Esophagus squamous epithelium (tissue), 5 donors: ENCODE measurements at regions not wholly inside any gene's neighbourhood (a gene's known extent, or its start where the extent isn't known, plus 50 kb on each side); places are given as distances from the start of the nearest gene placed in this dataset.

ENCODE experiments used
- DNase-seq: peaks from one replicate; lab custom pipeline; 2025; lab: John Stamatoyannopoulos, UW
- H3K27ac ChIP-seq, 4 donors: fragments of 200-600 bp; sonication (generic); one replicate each; pipeline ENCODE4 v1.5.1; 2016 to 2019; ENCODE audit warnings: mild to moderate bottlenecking in 1 of 4
- H3K27me3 ChIP-seq, 4 donors: fragments of 200-600 bp; sonication (generic); 1 replicate in 3 of 4; 2 replicates in 1 of 4; pipeline versions ENCODE4 v1.5.1 to v1.6.0; 2017 to 2021; ENCODE audit warnings: antibody characterized with exemption in 1 of 4
- H3K36me3 ChIP-seq, 3 donors: fragments of 200-600 bp; sonication (generic); one replicate each; pipeline ENCODE4 v1.5.1; 2016 to 2019
- H3K4me1 ChIP-seq, 3 donors: fragments of 200-600 bp; sonication (generic); one replicate each; pipeline ENCODE4 v1.5.1; 2017 to 2019
- H3K4me3 ChIP-seq, 4 donors: fragments of 200-600 bp; sonication (generic); 1 replicate in 3 of 4; 2 replicates in 1 of 4; pipeline ENCODE4 v1.5.1; 2016 to 2019; ENCODE audit warnings: mild to moderate bottlenecking in 2 of 4, moderate library complexity in 1 of 4
- H3K9me3 ChIP-seq, 3 donors: fragments of 200-600 bp; sonication (generic); one replicate each; pipeline ENCODE4 v1.5.1; 2016 to 2019
- POLR2A ChIP-seq, 4 donors: fragments of 450-650 bp; IDR thresholded peaks; one replicate each; pipeline ENCODE4 v1.6.1; 2017; ENCODE audit warnings: antibody characterized with exemption in 4 of 4, mild to moderate bottlenecking in 4 of 4, moderate library complexity in 3 of 4
- WGBS, 2 donors: methylation state at CpG; one replicate each; pipeline ENCODE4 v1.1.5; 2018; 5-methylcytosine and 5-hydroxymethylcytosine counted together
- intact Hi-C: fragments of 100-400 bp; cut with DNase I; formaldehyde crosslinking; loops from one replicate; pipeline ENCODE4 v1.15.0; 2022
- TF ChIP-seq, protein P1 (sequence below), 6 experiments: fragments of 450-650 bp in 4 of 6; fragments of 200-600 bp in 2 of 6; sonication (generic) in 2 of 6; IDR thresholded peaks; one replicate each; pipeline ENCODE4 v1.5.1; 2016 to 2019; ENCODE audit warnings: antibody characterized with exemption in 6 of 6, mild to moderate bottlenecking in 4 of 6, moderate library complexity in 4 of 6
- donor health status: DM: yes; HTN: yes; CAD: no.

- WGBS, 2 donors: 80 to 94% methylated on average over 1 of the region's 1 CpG
- DNase-seq: no peak
- intact Hi-C loops: no loop called here
- TF ChIP-seq POLR2A (IDR thresholded peaks at IDR 0.05): no peak
- TF ChIP-seq, protein P1, sequence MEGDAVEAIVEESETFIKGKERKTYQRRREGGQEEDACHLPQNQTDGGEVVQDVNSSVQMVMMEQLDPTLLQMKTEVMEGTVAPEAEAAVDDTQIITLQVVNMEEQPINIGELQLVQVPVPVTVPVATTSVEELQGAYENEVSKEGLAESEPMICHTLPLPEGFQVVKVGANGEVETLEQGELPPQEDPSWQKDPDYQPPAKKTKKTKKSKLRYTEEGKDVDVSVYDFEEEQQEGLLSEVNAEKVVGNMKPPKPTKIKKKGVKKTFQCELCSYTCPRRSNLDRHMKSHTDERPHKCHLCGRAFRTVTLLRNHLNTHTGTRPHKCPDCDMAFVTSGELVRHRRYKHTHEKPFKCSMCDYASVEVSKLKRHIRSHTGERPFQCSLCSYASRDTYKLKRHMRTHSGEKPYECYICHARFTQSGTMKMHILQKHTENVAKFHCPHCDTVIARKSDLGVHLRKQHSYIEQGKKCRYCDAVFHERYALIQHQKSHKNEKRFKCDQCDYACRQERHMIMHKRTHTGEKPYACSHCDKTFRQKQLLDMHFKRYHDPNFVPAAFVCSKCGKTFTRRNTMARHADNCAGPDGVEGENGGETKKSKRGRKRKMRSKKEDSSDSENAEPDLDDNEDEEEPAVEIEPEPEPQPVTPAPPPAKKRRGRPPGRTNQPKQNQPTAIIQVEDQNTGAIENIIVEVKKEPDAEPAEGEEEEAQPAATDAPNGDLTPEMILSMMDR (IDR thresholded peaks at IDR 0.05): no peak
- H3K27ac ChIP-seq: no peak overlapping the region
- H3K4me1 ChIP-seq: peaks cover 0 to 2% (median 0%) of the 10 kb centered on the region in 3 donors
- H3K9me3 ChIP-seq: no peaks in the 10 kb centered on the region
- no peak overlapping the region for H3K4me3 ChIP-seq
- H3K36me3 ChIP-seq: no peaks in the 10 kb centered on the region
- no peaks in the 10 kb centered on the region for H3K27me3 ChIP-seq
These were observed 150.4 kb upstream of the HMGN3 start for GRCh38 chr6:79384845-79385244.

DNA sequence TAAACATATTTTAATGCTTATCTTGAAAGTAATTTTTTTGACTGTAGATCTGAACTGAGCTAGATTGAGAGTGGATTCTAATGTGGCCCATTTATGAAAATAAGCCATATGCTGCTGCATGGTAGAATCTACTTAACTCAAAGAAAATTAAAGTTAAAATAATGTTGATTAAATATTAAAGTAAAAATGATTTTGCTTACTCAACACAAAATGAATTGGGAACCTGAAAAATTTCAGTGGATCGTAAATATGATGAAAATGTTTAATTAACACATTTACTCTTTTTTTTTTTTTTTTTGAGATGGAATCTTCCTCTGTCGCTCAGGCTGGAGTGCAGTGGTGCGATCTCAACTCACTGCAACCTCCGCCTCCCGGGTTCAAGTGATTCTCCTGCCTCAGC, 144.5 kb upstream of the HMGN3 start:
- TF ChIP-seq, protein P1 (IDR thresholded peaks at IDR 0.05): no peak
- no peak for TF ChIP-seq POLR2A (IDR thresholded peaks at IDR 0.05)
- Histone ChIP-seq H3K36me3 (no peaks in the 10 kb centered on the region), H3K4me3 (no peak overlapping the region), H3K9me3 (no peaks in the 10 kb centered on the region), H3K27ac (no peak overlapping the region), H3K27me3 (no peaks in the 10 kb centered on the region), H3K4me1 (peaks cover 0 to 10% (median 0%) of the 10 kb centered on the region in 3 donors)
- no peak for DNase-seq
- 94 to 96% methylated on average over 5 of the region's 5 CpGs for WGBS, 2 donors
- intact Hi-C loops: no loop called here

GRCh38 chr6:79377888-79378348, 143.4 kb upstream of the HMGN3 start:
- Histone ChIP-seq H3K36me3 (no peaks in the 10 kb centered on the region), H3K4me3 (no peak overlapping the region), H3K4me1 (peaks cover 0 to 10% (median 0%) of the 10 kb centered on the region in 3 donors), H3K27ac (no peak overlapping the region), H3K27me3 (no peaks in the 10 kb centered on the region), H3K9me3 (no peaks in the 10 kb centered on the region)
- WGBS, 2 donors: 20 to 67% methylated on average over 1 of the region's 1 CpG
- TF ChIP-seq POLR2A (IDR thresholded peaks at IDR 0.05): no peak
- TF ChIP-seq, protein P1 (IDR thresholded peaks at IDR 0.05): no peak
- no peak for DNase-seq
- intact Hi-C loops: no loop called here

DNA sequence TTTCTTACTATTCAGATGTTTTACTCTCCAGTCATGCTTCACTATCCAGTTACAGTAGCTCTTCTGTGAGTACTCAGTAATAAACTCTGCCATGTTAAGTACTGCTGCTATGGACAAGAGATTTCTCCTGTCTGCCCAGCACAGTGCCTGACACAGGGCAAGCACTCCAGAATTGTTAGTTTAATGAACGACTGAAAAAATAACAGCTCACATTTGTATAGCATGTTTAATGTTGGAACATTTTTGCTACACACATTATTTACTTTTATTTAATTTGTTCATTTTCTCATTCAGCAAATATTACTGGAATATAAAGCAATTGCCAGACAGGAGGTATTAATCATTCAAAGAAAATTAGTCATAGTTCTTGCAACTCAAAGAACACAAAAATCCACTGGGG, 142.6 kb upstream of the HMGN3 start:
- 12 to 15% methylated on average over 1 of the region's 1 CpG for WGBS, 2 donors
- H3K27ac ChIP-seq: no peak overlapping the region
- peaks cover 0 to 10% (median 0%) of the 10 kb centered on the region in 3 donors for H3K4me1 ChIP-seq
- no peaks in the 10 kb centered on the region for H3K9me3 ChIP-seq
- DNase-seq: no peak
- no peak overlapping the region for H3K4me3 ChIP-seq
- TF ChIP-seq POLR2A (IDR thresholded peaks at IDR 0.05): no peak
- TF ChIP-seq, protein P1 (IDR thresholded peaks at IDR 0.05): no peak
- H3K27me3 ChIP-seq: no peaks in the 10 kb centered on the region
- no peaks in the 10 kb centered on the region for H3K36me3 ChIP-seq
- intact Hi-C loops: no loop called here

DNA sequence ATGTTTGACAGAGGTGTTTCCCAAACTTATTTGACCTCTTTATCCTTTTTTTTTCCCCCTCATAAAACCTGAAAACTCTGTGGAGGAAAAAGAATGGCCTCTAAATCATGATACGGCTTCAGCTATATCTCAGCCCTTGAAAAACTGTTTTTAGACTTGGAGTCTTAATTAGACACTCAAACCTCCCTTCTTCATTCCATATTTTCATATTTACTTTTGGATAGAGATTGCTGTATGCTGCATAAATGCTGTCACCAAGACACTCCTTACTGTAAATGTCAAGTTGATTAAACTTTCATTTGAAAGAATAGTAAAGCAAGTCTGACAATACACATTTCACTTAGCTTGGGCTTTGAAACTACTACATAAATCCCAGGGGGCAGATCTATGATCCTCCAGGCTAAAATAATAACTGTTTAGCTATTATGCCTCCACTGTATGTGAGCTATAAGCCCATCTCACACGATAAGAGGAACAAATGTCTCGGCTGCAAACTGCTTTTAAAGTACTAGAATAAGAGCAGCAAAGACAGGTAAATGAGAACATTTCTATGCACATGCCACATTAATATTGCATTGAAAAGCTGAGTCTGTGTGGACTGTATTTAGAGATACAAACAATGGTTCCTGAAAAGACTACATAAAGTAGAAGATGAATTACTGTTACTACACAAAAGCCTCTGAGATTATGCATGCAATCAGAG, 141.3 kb upstream of the HMGN3 start:
- Histone ChIP-seq H3K4me1 (peaks cover 0 to 10% (median 0%) of the 10 kb centered on the region in 3 donors), H3K27ac (no peak overlapping the region), H3K27me3 (no peaks in the 10 kb centered on the region), H3K36me3 (no peaks in the 10 kb centered on the region), H3K9me3 (no peaks in the 10 kb centered on the region), H3K4me3 (no peak overlapping the region)
- intact Hi-C loops: no loop called here
- TF ChIP-seq, protein P1 (IDR thresholded peaks at IDR 0.05): no peak
- TF ChIP-seq POLR2A (IDR thresholded peaks at IDR 0.05): no peak
- 68 to 81% methylated on average over 3 of the region's 3 CpGs for WGBS, 2 donors
- DNase-seq: no peak
